ENCODE measurements at regions not wholly inside any gene's neighbourhood (a gene's known extent, or its start where the extent isn't known, plus 50 kb on each side); places are given as distances from the start of the nearest gene placed in this dataset.

GRCh38 chr3:40841570-40842109 lies 316.9 kb downstream of the ZNF621 start:
- DNase-seq (ENCODE audit: extremely low read depth in 1 of 11, low read depth in 9 of 11, low spot score in 4 of 11), result no peak

GRCh38 chr3:40842714-40843113 lies 318.0 kb downstream of the ZNF621 start:
- no peak for DNase-seq (ENCODE audit: extremely low read depth in 1 of 11, low read depth in 9 of 11, low spot score in 4 of 11)

- no peak for DNase-seq (ENCODE audit: extremely low read depth in 1 of 11, low read depth in 9 of 11, low spot score in 4 of 11)
Observed at GRCh38 chr3:40843208-40843624, 318.5 kb downstream of the ZNF621 start.

GRCh38 chr3:40843851-40844548 lies 319.2 kb downstream of the ZNF621 start:
- DNase-seq (ENCODE audit: extremely low read depth in 1 of 11, low read depth in 9 of 11, low spot score in 4 of 11), result no peak

GRCh38 chr3:40844896-40845295 lies 320.1 kb downstream of the ZNF621 start:
- DNase-seq (ENCODE audit: extremely low read depth in 1 of 11, low read depth in 9 of 11, low spot score in 4 of 11), result no peak

- DNase-seq (ENCODE audit: extremely low read depth in 1 of 11, low read depth in 9 of 11, low spot score in 4 of 11), result no peak
Observed at GRCh38 chr3:40845447-40845846, 320.7 kb downstream of the ZNF621 start.

GRCh38 chr3:40845916-40846315 lies 321.2 kb downstream of the ZNF621 start:
- no peak for DNase-seq (ENCODE audit: extremely low read depth in 1 of 11, low read depth in 9 of 11, low spot score in 4 of 11)

- no peak for DNase-seq (ENCODE audit: extremely low read depth in 1 of 11, low read depth in 9 of 11, low spot score in 4 of 11)
Observed at GRCh38 chr3:40846451-40846850, 321.7 kb downstream of the ZNF621 start.

GRCh38 chr3:40847551-40847992 lies 322.8 kb downstream of the ZNF621 start:
- peak in 1 of 11 donors; percentile 13 for DNase-seq (ENCODE audit: extremely low read depth in 1 of 11, low read depth in 9 of 11, low spot score in 4 of 11)

- peak in 1 of 11 donors; percentile 23 for DNase-seq (ENCODE audit: extremely low read depth in 1 of 11, low read depth in 9 of 11, low spot score in 4 of 11)
Observed at GRCh38 chr3:40848421-40848820, 323.7 kb downstream of the ZNF621 start.

- DNase-seq (ENCODE audit: extremely low read depth in 1 of 11, low read depth in 9 of 11, low spot score in 4 of 11), result peak in 1 of 11 donors; percentile 20
Observed at GRCh38 chr3:40850861-40851260, 326.1 kb downstream of the ZNF621 start.

GRCh38 chr3:40851836-40852235 lies 327.1 kb downstream of the ZNF621 start:
- no peak for DNase-seq (ENCODE audit: extremely low read depth in 1 of 11, low read depth in 9 of 11, low spot score in 4 of 11)

GRCh38 chr3:40852712-40853111 lies 328.0 kb downstream of the ZNF621 start:
- no peak for DNase-seq (ENCODE audit: extremely low read depth in 1 of 11, low read depth in 9 of 11, low spot score in 4 of 11)

- no peak for DNase-seq (ENCODE audit: extremely low read depth in 1 of 11, low read depth in 9 of 11, low spot score in 4 of 11)
Observed at GRCh38 chr3:40853474-40853873, 328.7 kb downstream of the ZNF621 start.

- DNase-seq (ENCODE audit: extremely low read depth in 1 of 11, low read depth in 9 of 11, low spot score in 4 of 11), result no peak
Observed at GRCh38 chr3:40855871-40856270, 331.1 kb downstream of the ZNF621 start.

- DNase-seq (ENCODE audit: extremely low read depth in 1 of 11, low read depth in 9 of 11, low spot score in 4 of 11), result no peak
Observed at GRCh38 chr3:40858364-40859115, 333.8 kb downstream of the ZNF621 start.

GRCh38 chr3:40862946-40863345 lies 336.4 kb upstream of the CTNNB1 start:
- no peak for DNase-seq (ENCODE audit: extremely low read depth in 1 of 11, low read depth in 9 of 11, low spot score in 4 of 11)

GRCh38 chr3:40864146-40864782 lies 335.0 kb upstream of the CTNNB1 start:
- no peak for DNase-seq (ENCODE audit: extremely low read depth in 1 of 11, low read depth in 9 of 11, low spot score in 4 of 11)

GRCh38 chr3:40864915-40865314 lies 334.4 kb upstream of the CTNNB1 start:
- DNase-seq (ENCODE audit: extremely low read depth in 1 of 11, low read depth in 9 of 11, low spot score in 4 of 11), result no peak

- no peak for DNase-seq (ENCODE audit: extremely low read depth in 1 of 11, low read depth in 9 of 11, low spot score in 4 of 11)
Observed at GRCh38 chr3:40867797-40868196, 331.5 kb upstream of the CTNNB1 start.

All from renal cortex interstitium (tissue), 11 donors.